RKO (cell line): ENCODE measurements at regions not wholly inside any gene's neighbourhood (a gene's known extent, or its start where the extent isn't known, plus 50 kb on each side); places are given as distances from the start of the nearest gene placed in this dataset.

Experiments
- DNase-seq: peaks from one replicate; pipeline ENCODE4 v3.0.0-alpha.2; 2016; ENCODE audit warnings: low spot score

- DNase-seq, result no peak
Observed at GRCh38 chr5:135235551-135236227, 163.3 kb downstream of the MACROH2A1 start.

- no peak for DNase-seq
Observed at GRCh38 chr5:135234666-135235401, 164.2 kb downstream of the MACROH2A1 start.

- no peak for DNase-seq
Observed at GRCh38 chr5:135234242-135234641, 164.8 kb downstream of the MACROH2A1 start.

- DNase-seq, result no peak
Observed at GRCh38 chr5:135233477-135233876, 165.6 kb downstream of the MACROH2A1 start.

- DNase-seq, result no peak
Observed at GRCh38 chr5:135232958-135233357, 166.1 kb downstream of the MACROH2A1 start.

- DNase-seq, result no peak
Observed at GRCh38 chr5:135231289-135231688, 167.7 kb downstream of the MACROH2A1 start.

GRCh38 chr5:135230251-135230925 lies 168.6 kb downstream of the MACROH2A1 start:
- DNase-seq, result no peak

GRCh38 chr5:135229679-135230132 lies 169.3 kb downstream of the MACROH2A1 start:
- DNase-seq, result no peak

GRCh38 chr5:135229122-135229521 lies 169.9 kb downstream of the MACROH2A1 start:
- no peak for DNase-seq

- no peak for DNase-seq
Observed at GRCh38 chr5:135228222-135228621, 170.8 kb downstream of the MACROH2A1 start.

- no peak for DNase-seq
Observed at GRCh38 chr5:135227064-135228022, 171.7 kb downstream of the MACROH2A1 start.

GRCh38 chr5:135225856-135226560 lies 173.0 kb downstream of the MACROH2A1 start:
- DNase-seq, result no peak

GRCh38 chr5:135223891-135224625 lies 175.0 kb downstream of the MACROH2A1 start:
- DNase-seq, result no peak

GRCh38 chr5:135223404-135223803 lies 175.6 kb downstream of the MACROH2A1 start:
- no peak for DNase-seq

- no peak for DNase-seq
Observed at GRCh38 chr5:135222771-135223170, 176.3 kb downstream of the MACROH2A1 start.

- peak; percentile 3 for DNase-seq
Observed at GRCh38 chr5:135222171-135222681, 176.8 kb downstream of the MACROH2A1 start.

- DNase-seq, result no peak
Observed at GRCh38 chr5:135221696-135222095, 177.3 kb downstream of the MACROH2A1 start.

- no peak for DNase-seq
Observed at GRCh38 chr5:135221187-135221473, 177.9 kb downstream of the MACROH2A1 start.

- no peak for DNase-seq
Observed at GRCh38 chr5:135220394-135221186, 178.4 kb downstream of the MACROH2A1 start.

- DNase-seq, result no peak
Observed at GRCh38 chr5:135219868-135220267, 179.2 kb downstream of the MACROH2A1 start.
